NCI-H2196 (cell line): ENCODE measurements at regions not wholly inside any gene's neighbourhood (a gene's known extent, or its start where the extent isn't known, plus 50 kb on each side); places are given as distances from the start of the nearest gene placed in this dataset.

Source experiments
- DNase-seq: peaks from one replicate; lab custom pipeline; 2025; ENCODE audit not compliant: unreplicated experiment; lab: John Stamatoyannopoulos, UW

GRCh38 chr2:200751786-200752185 lies 59.9 kb upstream of the BZW1 start:
- DNase-seq: no peak

- DNase-seq: no peak
Measured at GRCh38 chr2:200752332-200752731, 59.4 kb upstream of the BZW1 start.

- DNase-seq: no peak
Measured at GRCh38 chr2:200752835-200753234, 58.9 kb upstream of the BZW1 start.

- no peak for DNase-seq
Measured at GRCh38 chr2:200756618-200757321, 54.9 kb upstream of the BZW1 start.

GRCh38 chr2:200757399-200757798 lies 54.3 kb upstream of the BZW1 start:
- no peak for DNase-seq

- DNase-seq: no peak
Measured at GRCh38 chr2:200758341-200758740, 53.4 kb upstream of the BZW1 start.

- DNase-seq: no peak
Measured at GRCh38 chr2:200761266-200761665, 50.4 kb upstream of the BZW1 start.
